HG02885 (cell line): ENCODE measurements at regions not wholly inside any gene's neighbourhood (a gene's known extent, or its start where the extent isn't known, plus 50 kb on each side); places are given as distances from the start of the nearest gene placed in this dataset.

Experiments used
- ATAC-seq: cut with Tn5 transposase; IDR thresholded peaks from one replicate; pipeline ENCODE4 v1.9.1; 2021; ENCODE audit warnings: mild to moderate bottlenecking; ENCODE audit not compliant: unreplicated experiment, poor library complexity

DNA sequence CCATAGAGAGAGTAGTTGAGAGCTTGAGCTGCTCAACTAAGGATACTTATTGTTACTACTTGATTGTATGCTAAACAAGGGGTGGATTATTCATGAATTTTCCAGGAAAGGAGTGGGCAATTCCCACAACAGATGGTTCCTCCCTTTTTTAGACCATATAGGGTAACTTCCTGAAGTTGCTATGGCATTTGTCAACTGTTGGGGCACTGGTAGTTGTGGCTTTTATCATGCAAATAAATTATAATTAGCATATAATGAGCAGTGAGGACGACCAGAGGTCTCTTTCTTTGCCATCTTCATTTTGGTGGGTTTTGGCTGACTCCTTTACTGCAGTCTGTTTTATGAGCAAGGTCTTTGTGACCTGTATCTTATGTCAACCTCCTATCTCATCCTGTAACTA, 1403.5 kb upstream of the PABPC4L start:
- ATAC-seq, result no peak

DNA sequence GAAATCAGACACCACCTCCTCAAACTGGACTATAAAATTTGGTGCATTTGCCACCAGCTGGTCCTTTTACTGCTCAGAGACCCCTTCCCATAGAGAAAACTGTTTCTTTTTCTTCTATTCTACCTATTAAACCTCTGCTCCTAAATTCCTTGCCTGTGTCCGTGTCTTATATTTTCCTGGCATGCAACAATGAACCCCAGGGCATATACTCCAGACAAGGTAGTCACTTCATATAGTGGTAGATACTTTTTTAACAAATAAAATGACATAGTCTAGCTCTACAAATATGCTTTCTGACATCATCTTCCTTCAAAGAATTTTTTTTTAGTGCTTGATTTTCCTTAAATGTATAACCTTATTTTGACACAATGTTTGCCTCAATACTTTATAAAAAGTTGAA, 1402.9 kb upstream of the PABPC4L start:
- ATAC-seq, result no peak

DNA sequence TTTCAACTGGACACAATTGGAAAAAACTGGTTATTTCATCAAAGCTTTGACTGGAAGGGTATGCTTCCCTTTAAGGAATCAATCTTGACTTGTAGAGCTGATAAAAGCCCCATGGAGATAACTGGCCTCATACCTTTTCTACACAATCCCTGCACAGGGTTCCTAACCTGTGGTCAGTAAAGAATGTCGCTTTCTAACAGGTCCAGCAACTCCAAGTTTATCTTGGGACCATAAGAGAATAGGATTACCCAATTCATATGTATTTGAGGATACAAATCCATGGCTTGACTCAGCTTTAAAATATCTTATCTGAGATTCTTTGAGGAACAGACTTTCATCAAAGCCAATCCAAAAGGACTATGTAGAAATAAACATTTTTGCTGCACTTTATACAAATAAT, 1399.8 kb upstream of the PABPC4L start:
- ATAC-seq, result no peak

DNA sequence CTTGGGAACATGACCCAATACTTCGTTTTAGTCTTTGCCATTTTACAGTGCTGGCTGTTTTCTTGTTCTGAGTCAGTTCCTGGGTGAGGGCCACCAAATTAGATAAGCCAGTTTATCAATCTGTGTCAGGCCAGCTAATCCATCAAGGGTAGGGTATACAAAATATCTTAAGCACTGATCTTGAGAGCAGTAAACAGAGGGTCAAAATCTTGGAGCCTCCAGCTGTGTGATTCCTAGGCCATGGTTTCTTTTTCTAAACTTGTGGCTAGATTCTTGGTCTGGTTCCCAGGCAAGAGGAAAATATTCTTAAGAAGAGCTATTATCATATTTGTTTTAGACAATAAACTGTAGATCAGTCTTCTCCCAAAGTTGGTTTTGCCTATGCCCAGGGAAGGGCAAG, 1396.6 kb upstream of the PABPC4L start:
- no peak for ATAC-seq

DNA sequence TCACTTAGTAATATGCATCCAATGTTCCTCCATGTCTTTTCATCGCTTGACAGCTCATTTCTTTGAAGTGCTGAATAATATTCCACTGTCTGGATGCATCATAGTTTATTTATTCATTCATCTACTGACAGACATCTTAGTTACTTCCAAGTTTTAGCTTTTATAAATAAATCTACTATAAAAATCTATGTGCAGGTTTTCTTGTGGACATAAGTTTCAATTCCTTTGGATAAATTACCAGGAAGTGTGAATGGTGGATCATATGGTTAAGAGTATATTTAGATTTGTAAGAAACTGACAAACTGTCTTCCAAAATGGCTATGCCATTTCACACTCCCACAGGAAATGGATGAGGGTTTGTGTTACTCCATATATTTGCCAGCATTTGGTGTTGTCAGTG, 1392.9 kb upstream of the PABPC4L start:
- no peak for ATAC-seq

DNA sequence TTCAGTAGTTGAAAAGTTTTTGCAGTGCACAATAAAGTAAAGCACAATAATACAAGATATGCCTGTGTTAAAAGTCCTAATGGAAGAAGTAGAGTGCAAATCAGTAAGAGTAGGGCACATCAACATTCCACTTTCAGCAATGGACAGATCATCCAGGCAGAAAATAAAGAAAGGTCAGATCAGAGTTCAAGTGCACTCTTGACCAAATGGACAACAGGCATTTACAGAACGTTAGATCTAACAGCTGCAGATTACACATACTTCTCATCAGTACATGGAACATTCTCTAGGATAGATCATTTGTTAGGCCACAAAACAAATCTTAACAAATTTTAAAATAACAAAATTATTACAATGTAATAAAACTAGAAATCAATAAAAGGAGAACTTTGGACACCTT, 1373.5 kb upstream of the PABPC4L start:
- no peak for ATAC-seq

DNA sequence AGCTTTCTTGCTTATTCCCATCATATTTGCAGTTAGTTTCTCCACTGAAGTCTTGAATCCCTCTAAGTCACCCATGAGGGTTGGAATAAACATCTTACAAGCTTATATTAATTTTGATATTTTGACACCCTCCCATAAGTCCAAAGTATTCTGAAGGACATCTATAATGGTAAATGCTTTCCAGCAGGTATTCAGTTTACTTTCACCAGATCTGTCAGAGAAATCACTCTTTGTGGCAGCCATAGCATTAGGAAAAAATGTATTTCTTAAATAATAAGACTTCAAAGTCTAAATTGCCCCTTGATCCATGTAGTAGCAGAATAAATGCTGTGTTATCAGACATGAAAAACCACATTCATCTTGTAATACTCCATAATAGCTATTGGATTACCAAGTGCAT, 1371.7 kb upstream of the PABPC4L start:
- no peak for ATAC-seq

DNA sequence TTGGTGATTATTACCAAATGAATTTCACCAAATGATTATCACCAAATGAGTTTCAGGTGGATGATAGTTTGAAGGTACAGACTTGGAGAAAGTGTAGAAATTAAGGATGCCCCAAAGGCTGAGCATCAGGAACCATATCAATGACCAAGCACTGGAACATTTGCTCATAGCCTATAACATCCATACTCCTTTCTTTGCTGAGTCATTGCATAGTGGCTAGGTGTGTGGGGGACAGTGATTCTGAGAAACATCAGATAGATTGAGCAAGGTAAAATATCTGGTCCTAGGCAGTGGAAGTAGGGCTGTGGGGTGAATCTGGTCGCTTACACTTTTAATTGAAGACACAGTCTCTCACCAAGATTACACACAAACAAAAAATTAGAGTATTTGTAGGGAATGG, 1362.5 kb upstream of the PABPC4L start:
- no peak for ATAC-seq

DNA sequence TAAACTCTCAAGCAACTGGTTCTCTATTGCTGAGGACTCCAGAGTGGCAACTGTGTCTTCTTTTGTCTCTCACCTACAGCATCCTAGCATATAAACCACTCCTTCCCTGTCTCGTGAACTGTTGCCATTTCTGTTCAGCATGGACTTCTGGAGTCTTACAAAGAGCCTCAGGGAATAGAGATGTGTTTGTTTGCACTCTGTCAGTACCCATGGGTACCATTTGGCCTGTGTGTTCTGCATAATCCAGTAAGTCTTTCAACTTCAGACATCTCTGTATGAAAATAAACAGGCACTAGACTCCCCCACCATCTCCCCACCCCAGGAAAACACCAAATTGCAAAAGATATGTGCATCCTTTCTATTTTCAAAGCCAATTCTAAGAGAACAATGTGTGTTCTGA, 1351.6 kb upstream of the PABPC4L start:
- no peak for ATAC-seq

DNA sequence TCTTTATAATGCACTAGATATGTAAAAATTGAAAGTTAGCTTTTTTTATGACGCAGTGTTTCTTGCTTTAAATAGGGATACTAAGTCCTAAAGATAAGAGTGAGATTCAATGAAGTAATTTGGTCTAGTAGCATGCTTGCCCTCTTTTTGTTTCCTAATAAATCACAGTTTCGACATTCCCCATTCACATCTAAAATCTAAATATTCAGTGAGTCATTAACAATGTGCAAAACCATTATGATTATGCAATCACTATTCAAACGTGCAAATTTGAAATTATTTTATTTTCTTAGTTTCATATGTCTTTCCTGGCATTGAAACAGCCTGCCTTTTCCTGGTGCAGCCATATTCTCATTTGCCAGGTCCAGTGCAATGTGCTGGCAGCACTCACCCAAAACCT, 1350.5 kb upstream of the PABPC4L start:
- ATAC-seq, result no peak

DNA sequence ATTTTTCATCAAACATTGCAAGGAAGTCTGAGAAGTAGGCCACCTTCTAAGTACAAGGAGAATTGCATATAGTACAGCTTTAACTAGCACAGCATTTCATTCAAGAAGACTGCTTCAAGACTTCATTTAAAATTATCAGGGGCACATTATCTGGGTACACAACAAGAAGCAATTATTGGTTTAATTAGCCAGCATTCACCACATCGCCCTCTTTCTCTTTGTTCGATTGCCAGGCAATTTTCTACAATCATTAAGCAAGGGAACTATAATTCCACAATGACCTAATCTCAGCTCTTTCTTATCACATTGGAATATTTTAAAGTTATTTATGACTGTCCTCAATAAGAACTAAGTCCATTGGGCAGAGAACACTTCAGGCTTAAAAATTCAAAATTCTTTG, 1347.1 kb upstream of the PABPC4L start:
- no peak for ATAC-seq

DNA sequence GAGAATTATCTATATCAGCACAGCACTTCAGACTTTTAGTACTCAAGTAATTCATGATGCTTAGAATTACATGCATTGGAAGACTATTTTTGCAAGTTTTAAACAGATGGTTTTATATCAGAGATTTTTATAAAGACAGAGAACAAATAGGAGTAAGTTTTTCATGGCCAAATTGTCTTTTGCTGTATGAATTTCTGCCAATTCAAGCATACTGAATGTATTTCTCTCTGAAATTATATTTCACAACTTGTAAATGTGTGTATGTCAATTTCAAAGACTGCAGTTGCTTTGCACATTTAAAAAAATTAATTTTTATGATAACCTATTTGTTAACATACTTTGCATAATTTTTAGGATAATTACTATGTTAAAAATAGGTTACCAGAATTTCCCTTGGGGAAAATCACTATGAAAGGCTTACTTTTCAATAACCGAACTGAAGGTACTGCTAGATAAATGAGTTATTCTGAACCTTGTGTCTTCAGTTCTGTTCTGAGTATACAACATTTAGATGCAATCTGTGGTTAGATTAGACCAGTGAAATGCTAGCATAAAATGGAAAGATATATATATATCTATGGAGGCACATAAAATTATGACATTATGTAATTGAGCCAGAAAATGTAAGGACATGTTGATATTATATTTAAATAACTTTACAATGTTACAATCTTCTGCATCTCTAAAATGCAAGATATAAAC, 1344.2 kb upstream of the PABPC4L start:
- no peak for ATAC-seq

DNA sequence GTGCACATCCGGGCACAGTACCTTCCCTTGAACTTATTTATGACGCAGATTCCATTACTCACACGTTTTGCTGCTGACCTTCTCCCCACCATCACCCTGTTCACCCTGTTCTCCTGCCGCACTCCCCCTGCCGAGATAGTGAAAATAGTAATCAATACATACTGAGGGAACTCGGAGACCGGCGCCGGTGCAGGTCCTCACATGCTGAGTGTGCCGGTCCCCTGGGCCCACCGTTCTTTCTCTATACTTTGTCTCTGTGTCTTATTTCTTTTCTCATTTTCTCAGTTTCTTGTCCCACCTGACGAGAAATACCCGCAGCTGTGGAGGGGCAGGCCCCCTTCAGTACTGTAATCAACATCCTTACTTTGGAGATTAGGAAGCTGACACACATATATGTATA, 1337.1 kb upstream of the PABPC4L start:
- no peak for ATAC-seq

DNA sequence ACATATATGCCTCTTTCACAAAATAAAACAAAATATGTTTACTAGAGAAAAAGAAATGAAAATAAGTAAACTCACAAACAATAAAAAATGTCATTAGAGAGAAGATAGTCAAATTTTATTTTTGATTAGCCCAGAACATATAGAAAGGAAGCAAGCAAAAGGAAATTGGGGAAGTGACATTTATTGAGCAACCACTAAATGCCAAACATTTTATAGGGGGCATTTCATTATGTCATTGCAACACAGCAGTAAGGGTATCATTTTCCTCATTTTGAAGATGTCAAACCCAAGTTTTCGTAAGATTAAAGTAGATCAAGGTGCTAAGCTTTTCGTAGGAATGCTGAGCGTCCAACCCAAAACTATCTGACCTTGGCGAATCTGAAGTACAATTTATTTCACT, 1331.5 kb upstream of the PABPC4L start:
- no peak for ATAC-seq

DNA sequence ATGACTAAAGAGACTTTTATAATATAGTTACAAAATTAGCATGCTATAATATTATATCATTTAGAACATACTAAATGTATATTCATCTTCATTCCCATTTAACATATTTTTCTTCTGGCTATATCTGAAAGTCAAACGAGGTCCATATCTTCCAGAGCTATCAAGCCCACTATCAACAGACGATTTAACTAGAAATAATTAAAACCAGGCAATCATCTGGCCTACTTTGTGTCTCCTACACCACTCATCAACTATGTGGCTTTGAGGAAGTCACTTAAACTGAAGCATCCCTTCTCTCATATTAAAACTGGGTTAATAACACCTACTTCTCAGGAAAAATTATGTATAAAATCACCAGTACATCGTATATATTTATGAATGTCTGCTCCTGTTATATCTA, 1330.5 kb upstream of the PABPC4L start:
- no peak for ATAC-seq

DNA sequence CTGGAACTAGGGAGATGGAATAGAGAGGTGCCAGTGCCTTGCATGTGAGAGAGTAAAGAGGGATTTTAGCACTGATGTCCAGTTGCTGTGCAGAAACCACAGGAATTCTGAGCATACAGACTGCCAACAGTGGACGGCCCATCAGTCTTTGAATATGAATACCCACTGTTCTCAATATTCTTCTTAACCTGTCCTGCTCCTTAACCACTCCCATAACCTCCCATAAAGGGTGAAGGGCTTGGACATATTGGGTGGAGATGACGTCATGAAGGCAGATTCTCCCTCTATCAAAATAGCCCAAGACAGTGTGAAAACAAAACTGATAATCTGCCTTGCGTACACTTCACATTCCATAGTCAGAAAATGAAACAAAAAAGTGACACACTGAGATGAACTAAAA, 1313.7 kb upstream of the PABPC4L start:
- ATAC-seq, result no peak

DNA sequence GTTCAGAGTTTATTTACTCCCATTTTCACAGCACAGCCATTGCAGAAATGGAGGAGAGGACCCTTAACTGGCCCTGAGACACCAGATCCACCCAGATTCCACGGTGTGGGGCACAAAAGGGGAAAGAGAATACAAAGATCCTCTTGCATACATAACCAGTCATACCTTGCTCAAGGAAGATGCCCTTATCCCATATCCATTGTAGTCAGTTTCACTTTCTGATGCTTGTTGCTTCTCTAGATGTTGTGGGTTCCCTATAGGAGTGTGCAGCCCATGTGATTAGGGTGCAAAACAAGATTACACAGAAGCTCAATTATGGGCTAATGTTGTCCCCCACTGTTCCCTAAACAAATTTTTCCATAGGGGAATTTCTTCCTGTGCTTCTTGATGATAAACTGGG, 1309.0 kb upstream of the PABPC4L start:
- ATAC-seq, result no peak

DNA sequence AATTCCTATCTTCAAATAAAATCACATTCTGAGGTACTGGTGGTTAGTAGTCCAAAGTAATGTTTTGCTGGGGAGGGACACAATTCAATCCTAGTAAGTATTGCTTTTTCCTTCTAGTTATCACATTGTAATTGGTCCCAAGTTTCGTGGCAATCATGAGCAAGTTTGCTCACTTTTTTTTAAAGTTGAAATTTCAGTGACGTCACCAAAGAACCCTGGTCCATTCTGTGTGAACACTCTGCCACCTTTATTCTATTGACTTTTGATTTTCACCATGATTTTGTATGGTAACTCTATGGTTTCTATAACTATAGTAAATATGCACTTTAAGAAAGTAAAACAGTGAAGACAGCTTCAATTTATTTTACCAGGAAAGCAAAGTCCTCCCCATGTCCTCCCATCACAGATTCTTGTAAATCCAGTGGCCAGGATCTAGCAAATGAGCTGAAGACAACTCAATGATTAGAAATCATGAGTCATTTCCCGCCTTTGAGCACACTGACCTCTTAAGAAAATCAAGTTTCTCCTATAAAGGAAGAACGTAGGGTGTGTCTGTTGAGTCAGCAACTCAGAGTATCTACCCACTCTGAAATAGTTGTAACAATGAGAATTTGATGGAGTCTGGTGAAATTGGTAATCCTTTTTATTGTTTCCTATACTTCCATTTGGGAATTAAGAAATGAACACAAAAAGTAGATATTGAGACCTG, 1306.6 kb upstream of the PABPC4L start:
- no peak for ATAC-seq

DNA sequence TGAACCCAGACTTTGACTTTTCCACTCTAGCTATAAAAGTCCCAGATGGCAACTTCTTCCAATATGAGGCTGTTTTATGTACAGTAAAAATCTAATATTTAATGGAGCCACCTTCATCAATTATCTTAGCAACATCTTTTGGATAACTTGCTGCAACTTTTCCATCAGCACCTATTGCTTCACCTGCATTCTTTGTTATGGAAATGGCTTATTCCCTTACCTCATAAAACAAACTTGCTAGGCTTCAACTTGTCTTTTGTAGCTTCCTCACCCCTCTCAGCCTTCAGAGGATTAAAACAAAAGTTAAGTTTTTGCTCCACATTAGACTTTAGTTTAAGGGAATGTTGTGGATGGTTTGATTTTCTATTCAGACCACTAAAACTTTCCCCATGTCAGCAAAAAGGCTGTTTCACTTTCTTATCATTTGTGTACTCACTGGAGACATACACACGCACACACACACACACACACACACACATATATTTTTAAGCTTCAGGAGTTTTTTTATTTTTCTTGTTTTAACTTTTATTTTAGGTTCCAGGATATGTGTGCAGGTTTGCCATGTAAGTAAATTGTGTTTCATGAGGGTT, 1296.1 kb upstream of the PABPC4L start:
- ATAC-seq, result no peak

DNA sequence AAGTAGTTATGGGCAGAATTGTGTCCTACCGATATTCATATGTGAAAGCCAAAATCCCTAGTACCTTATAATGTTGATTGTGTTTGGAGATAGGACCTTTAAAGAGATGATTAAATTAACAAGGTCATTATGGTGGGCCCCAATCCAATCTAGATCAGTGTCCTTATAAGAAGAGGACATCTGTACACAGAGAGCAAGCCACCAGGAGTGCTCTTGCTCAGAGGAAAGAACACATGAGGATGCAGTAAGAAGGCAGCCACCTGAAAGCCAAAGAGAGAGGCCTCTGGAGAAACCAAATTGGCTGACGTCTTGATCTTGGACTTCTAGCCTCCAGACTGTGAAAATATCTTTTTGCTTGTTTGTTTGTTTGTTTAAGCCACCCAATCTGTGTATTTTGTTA, 1290.8 kb upstream of the PABPC4L start:
- no peak for ATAC-seq

DNA sequence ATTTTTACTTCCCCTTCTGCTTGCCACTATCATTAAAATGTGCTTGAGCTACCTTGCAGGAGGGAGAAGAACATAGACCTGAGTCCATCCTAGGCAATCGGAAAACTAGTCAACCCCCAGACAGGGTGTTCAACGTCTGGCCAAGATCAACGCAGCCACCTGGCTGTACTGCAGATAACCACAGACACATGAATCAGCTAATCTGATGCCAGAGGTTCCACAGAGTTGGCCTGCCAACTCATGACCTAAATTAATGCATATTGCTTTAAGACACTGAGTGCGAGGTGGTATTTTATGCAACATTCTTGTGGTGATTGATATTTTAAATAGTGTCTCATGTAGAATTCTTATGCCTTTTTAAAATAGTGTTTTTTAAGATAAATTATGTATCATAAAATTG, 1283.8 kb upstream of the PABPC4L start:
- ATAC-seq, result no peak

DNA sequence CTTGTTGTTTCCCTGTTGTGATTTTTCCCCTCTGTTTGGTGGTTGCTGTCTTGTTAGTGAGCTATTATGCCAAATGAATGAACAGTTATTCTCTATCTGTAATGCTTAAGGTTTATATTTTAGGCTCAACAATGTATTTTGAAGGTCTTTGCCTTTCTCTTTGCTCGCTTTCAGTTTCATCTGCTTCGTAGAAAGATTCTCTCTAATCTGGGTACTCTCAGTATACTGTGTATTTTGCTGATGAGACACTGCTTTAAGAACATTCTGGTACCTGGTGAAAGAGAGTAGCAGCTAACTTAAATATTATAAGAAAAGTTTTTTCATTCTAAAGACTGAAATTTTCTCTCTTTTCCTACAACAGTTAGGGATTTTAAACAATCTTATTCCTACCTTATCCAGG, 1274.7 kb upstream of the PABPC4L start:
- ATAC-seq, result no peak
